ENCODE measurements at regions not wholly inside any gene's neighbourhood (a gene's known extent, or its start where the extent isn't known, plus 50 kb on each side); places are given as distances from the start of the nearest gene placed in this dataset.

DNA sequence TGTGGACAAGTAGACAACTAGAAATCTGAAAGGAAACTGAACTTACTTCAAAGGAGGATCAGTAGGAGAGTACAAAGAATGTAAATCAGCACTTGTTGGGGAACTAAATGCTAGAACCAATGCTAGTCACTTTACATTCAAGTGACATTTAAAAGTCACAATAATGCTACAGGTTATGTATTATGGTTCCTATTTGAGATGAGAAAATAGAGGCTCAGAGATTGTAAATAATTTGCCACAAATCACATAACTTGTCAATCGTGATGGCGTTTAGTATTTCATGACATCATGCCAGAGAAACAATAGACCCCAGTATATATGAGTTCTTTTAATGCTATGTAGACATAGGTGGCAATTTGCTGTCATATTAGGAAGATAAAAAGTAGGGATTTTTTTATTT lies 467.8 kb upstream of the CBLB start:
- 93% methylated on average over 2 of the region's 2 CpGs for WGBS (ENCODE audit: low lambda C conversion rate)
- POLR2A ChIA-PET, result no interaction called here
- no peaks in the 10 kb centered on the region for H3K27me3 ChIP-seq (ENCODE audit: insufficient read depth)
- H3K27ac ChIP-seq (ENCODE audit: low read depth in 2 of 2, low read length in 1 of 2), result no peak overlapping the region
- H3K9me2 ChIP-seq, result no peaks in the 10 kb centered on the region
- H3K79me2 ChIP-seq (ENCODE audit: insufficient read depth), result no peaks in the 10 kb centered on the region
- no peak overlapping the region for H3K9ac ChIP-seq
- no peaks in the 10 kb centered on the region for H4K20me1 ChIP-seq (ENCODE audit: insufficient read depth)
- CTCF ChIA-PET, result no interaction called here
- no peaks in the 10 kb centered on the region for H3K9me3 ChIP-seq
- no peaks in the 10 kb centered on the region for H3K36me3 ChIP-seq (replicated peaks in 1 of 2; ENCODE audit: control insufficient read depth in 1 of 2, insufficient read depth in 2 of 2, low read length in 1 of 2)
- no peak overlapping the region for H2AFZ ChIP-seq (ENCODE audit: low read depth)
- H3K4me3 ChIP-seq (ENCODE audit: low read depth in 2 of 2, low read length in 1 of 2), result no peak overlapping the region
- no peaks in the 10 kb centered on the region for H3F3A ChIP-seq (replicated peaks; ENCODE audit: insufficient read depth)
- DNase-seq, result no peak
- H3K4me2 ChIP-seq, result no peak overlapping the region
- H3K4me1 ChIP-seq (ENCODE audit: control insufficient read depth in 1 of 2, insufficient read depth in 2 of 2, low read depth in 1 of 2, low read length in 1 of 2), result peaks cover 0 to 1% of the 10 kb centered on the region in 2 experiments; a peak in 2 of 4 replicates
- TF ChIP-seq, protein P1, sequence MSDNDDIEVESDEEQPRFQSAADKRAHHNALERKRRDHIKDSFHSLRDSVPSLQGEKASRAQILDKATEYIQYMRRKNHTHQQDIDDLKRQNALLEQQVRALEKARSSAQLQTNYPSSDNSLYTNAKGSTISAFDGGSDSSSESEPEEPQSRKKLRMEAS (IDR thresholded peaks at IDR 0.05; ENCODE audit: low read depth), result no peak
- no peak for TF ChIP-seq RFX5 (IDR thresholded peaks at IDR 0.05; ENCODE audit: low read length)
- no peak for TF ChIP-seq GATA2 (CRISPR knock-in tag; IDR thresholded peaks at IDR 0.05)
- TF ChIP-seq, protein P2, sequence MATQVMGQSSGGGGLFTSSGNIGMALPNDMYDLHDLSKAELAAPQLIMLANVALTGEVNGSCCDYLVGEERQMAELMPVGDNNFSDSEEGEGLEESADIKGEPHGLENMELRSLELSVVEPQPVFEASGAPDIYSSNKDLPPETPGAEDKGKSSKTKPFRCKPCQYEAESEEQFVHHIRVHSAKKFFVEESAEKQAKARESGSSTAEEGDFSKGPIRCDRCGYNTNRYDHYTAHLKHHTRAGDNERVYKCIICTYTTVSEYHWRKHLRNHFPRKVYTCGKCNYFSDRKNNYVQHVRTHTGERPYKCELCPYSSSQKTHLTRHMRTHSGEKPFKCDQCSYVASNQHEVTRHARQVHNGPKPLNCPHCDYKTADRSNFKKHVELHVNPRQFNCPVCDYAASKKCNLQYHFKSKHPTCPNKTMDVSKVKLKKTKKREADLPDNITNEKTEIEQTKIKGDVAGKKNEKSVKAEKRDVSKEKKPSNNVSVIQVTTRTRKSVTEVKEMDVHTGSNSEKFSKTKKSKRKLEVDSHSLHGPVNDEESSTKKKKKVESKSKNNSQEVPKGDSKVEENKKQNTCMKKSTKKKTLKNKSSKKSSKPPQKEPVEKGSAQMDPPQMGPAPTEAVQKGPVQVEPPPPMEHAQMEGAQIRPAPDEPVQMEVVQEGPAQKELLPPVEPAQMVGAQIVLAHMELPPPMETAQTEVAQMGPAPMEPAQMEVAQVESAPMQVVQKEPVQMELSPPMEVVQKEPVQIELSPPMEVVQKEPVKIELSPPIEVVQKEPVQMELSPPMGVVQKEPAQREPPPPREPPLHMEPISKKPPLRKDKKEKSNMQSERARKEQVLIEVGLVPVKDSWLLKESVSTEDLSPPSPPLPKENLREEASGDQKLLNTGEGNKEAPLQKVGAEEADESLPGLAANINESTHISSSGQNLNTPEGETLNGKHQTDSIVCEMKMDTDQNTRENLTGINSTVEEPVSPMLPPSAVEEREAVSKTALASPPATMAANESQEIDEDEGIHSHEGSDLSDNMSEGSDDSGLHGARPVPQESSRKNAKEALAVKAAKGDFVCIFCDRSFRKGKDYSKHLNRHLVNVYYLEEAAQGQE (IDR thresholded peaks at IDR 0.05; ENCODE audit: low read depth, low read length), result no peak
- TF ChIP-seq NFIC (IDR thresholded peaks at IDR 0.05; ENCODE audit: borderline replicate concordance), result no peak
- no peak for TF ChIP-seq CHD2 (IDR thresholded peaks at IDR 0.05; ENCODE audit: low read length, partially characterized antibody)
- TF ChIP-seq YY1 (IDR thresholded peaks at IDR 0.05; ENCODE audit: low read depth), result no peak
- TF ChIP-seq, protein P3, sequence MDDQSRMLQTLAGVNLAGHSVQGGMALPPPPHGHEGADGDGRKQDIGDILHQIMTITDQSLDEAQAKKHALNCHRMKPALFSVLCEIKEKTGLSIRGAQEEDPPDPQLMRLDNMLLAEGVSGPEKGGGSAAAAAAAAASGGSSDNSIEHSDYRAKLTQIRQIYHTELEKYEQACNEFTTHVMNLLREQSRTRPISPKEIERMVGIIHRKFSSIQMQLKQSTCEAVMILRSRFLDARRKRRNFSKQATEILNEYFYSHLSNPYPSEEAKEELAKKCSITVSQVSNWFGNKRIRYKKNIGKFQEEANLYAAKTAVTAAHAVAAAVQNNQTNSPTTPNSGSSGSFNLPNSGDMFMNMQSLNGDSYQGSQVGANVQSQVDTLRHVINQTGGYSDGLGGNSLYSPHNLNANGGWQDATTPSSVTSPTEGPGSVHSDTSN (IDR thresholded peaks at IDR 0.05), result no peak
- TF ChIP-seq, protein P4, sequence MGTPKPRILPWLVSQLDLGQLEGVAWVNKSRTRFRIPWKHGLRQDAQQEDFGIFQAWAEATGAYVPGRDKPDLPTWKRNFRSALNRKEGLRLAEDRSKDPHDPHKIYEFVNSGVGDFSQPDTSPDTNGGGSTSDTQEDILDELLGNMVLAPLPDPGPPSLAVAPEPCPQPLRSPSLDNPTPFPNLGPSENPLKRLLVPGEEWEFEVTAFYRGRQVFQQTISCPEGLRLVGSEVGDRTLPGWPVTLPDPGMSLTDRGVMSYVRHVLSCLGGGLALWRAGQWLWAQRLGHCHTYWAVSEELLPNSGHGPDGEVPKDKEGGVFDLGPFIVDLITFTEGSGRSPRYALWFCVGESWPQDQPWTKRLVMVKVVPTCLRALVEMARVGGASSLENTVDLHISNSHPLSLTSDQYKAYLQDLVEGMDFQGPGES (IDR thresholded peaks at IDR 0.05; ENCODE audit: low read depth, low read length), result no peak
- TF ChIP-seq, protein P5, sequence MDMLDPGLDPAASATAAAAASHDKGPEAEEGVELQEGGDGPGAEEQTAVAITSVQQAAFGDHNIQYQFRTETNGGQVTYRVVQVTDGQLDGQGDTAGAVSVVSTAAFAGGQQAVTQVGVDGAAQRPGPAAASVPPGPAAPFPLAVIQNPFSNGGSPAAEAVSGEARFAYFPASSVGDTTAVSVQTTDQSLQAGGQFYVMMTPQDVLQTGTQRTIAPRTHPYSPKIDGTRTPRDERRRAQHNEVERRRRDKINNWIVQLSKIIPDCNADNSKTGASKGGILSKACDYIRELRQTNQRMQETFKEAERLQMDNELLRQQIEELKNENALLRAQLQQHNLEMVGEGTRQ (IDR thresholded peaks at IDR 0.05; ENCODE audit: borderline replicate concordance, low read depth, low read length), result no peak
- no peak for TF ChIP-seq JUND (IDR thresholded peaks at IDR 0.05)
- TF ChIP-seq SMC3 (IDR thresholded peaks at IDR 0.05; ENCODE audit: low read depth, low read length), result no peak
- TF ChIP-seq POLR2AphosphoS5 (IDR thresholded peaks at IDR 0.05; ENCODE audit: low read depth, low read length), result no peak
- no peak for TF ChIP-seq MXI1 (IDR thresholded peaks at IDR 0.05; ENCODE audit: low read depth, low read length)
- TF ChIP-seq SIN3A (IDR thresholded peaks at IDR 0.05; ENCODE audit: borderline replicate concordance, low read depth, low read length), result no peak
- TF ChIP-seq, protein P6, sequence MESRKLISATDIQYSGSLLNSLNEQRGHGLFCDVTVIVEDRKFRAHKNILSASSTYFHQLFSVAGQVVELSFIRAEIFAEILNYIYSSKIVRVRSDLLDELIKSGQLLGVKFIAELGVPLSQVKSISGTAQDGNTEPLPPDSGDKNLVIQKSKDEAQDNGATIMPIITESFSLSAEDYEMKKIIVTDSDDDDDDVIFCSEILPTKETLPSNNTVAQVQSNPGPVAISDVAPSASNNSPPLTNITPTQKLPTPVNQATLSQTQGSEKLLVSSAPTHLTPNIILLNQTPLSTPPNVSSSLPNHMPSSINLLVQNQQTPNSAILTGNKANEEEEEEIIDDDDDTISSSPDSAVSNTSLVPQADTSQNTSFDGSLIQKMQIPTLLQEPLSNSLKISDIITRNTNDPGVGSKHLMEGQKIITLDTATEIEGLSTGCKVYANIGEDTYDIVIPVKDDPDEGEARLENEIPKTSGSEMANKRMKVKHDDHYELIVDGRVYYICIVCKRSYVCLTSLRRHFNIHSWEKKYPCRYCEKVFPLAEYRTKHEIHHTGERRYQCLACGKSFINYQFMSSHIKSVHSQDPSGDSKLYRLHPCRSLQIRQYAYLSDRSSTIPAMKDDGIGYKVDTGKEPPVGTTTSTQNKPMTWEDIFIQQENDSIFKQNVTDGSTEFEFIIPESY (IDR thresholded peaks at IDR 0.05; ENCODE audit: borderline replicate concordance, low read depth), result no peak
- no peak for TF ChIP-seq FOXM1 (IDR thresholded peaks at IDR 0.05; ENCODE audit: low read depth)
- TF ChIP-seq NRF1 (IDR thresholded peaks at IDR 0.05; ENCODE audit: low read depth, low read length), result no peak
- TF ChIP-seq, protein P7, sequence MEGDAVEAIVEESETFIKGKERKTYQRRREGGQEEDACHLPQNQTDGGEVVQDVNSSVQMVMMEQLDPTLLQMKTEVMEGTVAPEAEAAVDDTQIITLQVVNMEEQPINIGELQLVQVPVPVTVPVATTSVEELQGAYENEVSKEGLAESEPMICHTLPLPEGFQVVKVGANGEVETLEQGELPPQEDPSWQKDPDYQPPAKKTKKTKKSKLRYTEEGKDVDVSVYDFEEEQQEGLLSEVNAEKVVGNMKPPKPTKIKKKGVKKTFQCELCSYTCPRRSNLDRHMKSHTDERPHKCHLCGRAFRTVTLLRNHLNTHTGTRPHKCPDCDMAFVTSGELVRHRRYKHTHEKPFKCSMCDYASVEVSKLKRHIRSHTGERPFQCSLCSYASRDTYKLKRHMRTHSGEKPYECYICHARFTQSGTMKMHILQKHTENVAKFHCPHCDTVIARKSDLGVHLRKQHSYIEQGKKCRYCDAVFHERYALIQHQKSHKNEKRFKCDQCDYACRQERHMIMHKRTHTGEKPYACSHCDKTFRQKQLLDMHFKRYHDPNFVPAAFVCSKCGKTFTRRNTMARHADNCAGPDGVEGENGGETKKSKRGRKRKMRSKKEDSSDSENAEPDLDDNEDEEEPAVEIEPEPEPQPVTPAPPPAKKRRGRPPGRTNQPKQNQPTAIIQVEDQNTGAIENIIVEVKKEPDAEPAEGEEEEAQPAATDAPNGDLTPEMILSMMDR (IDR thresholded peaks at IDR 0.05), result no peak
- TF ChIP-seq TAF1 (IDR thresholded peaks at IDR 0.05; ENCODE audit: borderline replicate concordance, low read depth, low read length), result no peak

Data from SK-N-SH (cell line).